ENCODE measurements at regions not wholly inside any gene's neighbourhood (a gene's known extent, or its start where the extent isn't known, plus 50 kb on each side); places are given as distances from the start of the nearest gene placed in this dataset.

DNA sequence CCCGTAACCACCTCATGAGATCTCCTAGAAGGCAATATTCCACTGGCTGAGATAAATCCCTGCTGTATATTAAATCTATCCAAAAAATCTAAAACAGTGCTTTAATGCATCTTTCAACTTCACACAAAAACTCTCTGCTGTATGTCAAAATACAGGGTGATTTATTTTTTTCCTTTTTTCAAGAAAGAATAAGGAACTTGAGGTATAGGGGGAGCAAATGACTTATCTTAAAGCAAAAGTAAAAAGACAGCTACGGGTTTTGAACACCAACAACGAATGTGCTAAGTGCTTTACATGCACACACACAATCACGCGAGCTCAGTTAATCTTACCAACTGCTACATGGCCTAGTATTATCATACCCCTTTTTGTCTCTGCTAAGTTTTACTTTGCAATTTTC, 168.9 kb upstream of the PHF14 start (continued):
- TF ChIP-seq, protein P1, sequence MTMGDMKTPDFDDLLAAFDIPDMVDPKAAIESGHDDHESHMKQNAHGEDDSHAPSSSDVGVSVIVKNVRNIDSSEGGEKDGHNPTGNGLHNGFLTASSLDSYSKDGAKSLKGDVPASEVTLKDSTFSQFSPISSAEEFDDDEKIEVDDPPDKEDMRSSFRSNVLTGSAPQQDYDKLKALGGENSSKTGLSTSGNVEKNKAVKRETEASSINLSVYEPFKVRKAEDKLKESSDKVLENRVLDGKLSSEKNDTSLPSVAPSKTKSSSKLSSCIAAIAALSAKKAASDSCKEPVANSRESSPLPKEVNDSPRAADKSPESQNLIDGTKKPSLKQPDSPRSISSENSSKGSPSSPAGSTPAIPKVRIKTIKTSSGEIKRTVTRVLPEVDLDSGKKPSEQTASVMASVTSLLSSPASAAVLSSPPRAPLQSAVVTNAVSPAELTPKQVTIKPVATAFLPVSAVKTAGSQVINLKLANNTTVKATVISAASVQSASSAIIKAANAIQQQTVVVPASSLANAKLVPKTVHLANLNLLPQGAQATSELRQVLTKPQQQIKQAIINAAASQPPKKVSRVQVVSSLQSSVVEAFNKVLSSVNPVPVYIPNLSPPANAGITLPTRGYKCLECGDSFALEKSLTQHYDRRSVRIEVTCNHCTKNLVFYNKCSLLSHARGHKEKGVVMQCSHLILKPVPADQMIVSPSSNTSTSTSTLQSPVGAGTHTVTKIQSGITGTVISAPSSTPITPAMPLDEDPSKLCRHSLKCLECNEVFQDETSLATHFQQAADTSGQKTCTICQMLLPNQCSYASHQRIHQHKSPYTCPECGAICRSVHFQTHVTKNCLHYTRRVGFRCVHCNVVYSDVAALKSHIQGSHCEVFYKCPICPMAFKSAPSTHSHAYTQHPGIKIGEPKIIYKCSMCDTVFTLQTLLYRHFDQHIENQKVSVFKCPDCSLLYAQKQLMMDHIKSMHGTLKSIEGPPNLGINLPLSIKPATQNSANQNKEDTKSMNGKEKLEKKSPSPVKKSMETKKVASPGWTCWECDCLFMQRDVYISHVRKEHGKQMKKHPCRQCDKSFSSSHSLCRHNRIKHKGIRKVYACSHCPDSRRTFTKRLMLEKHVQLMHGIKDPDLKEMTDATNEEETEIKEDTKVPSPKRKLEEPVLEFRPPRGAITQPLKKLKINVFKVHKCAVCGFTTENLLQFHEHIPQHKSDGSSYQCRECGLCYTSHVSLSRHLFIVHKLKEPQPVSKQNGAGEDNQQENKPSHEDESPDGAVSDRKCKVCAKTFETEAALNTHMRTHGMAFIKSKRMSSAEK (CRISPR knock-in tag; IDR thresholded peaks at IDR 0.05; ENCODE audit: borderline replicate concordance): no peak

DNA sequence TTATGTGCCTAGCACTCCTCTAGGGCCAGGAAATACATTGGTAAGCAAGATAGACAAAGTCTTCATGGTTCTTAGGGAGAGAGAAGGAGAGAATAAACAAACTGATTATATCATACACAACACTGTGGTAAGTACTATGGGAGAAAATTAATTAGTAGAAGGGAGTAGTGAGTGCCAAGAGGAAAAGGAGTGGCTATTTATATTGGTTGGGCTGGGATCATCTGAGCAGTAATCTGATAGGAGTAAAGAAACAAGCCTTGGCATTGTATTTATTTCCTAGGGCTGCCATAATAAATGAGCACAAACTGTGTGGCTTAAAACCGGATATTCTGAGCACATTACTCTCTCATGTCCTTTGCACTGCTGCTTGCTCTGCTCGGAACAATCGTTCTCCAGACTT, 158.1 kb upstream of the PHF14 start:
- H3K36me3 Mint-ChIP-seq: peaks cover 18% of the 10 kb centered on the region
- no peak overlapping the region for H3K27ac Mint-ChIP-seq
- no peak for DNase-seq (ENCODE audit: low spot score)
- no peaks in the 10 kb centered on the region for H3K27me3 Mint-ChIP-seq (ENCODE audit: low read depth)
- H3K9me3 Mint-ChIP-seq: peaks cover 21% of the 10 kb centered on the region
- ChIA-PET POLR2A (no interaction called here), CTCF (no interaction called here)
- H3K4me3 Mint-ChIP-seq: no peak overlapping the region
- H3K4me1 Mint-ChIP-seq: 0 out of 2 replicates have a peak, but pooled peaks cover 2% of the 10 kb centered on the region
- ATAC-seq: no peak
- TF ChIP-seq MXD4 (CRISPR knock-in tag; IDR thresholded peaks at IDR 0.05; ENCODE audit: borderline replicate concordance): no peak
- TF ChIP-seq, protein P2, sequence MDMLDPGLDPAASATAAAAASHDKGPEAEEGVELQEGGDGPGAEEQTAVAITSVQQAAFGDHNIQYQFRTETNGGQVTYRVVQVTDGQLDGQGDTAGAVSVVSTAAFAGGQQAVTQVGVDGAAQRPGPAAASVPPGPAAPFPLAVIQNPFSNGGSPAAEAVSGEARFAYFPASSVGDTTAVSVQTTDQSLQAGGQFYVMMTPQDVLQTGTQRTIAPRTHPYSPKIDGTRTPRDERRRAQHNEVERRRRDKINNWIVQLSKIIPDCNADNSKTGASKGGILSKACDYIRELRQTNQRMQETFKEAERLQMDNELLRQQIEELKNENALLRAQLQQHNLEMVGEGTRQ (CRISPR knock-in tag; IDR thresholded peaks at IDR 0.05): no peak
- TF ChIP-seq, protein P3, sequence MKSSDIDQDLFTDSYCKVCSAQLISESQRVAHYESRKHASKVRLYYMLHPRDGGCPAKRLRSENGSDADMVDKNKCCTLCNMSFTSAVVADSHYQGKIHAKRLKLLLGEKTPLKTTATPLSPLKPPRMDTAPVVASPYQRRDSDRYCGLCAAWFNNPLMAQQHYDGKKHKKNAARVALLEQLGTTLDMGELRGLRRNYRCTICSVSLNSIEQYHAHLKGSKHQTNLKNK (CRISPR knock-in tag; IDR thresholded peaks at IDR 0.05): no peak

DNA sequence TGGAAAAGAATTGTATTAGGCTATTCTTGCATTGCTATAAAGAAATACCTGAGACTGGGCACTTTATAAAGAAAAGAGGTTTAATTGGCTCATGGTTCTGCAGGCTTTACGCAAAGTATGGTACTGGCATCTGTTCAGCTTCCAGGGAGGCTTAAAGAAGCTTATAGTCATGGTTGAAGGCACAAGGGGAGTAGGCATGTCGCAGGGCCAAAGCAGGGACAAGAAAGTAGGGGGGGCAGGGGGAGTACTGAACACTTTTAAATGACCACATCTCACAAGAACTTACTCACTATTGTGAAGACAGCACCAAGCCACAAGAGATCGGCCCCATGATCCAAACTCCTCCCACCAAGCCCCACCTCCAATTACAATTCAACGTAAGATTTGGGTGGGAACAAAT, 152.5 kb upstream of the PHF14 start:
- ChIA-PET POLR2A (interaction anchor here (0.6 kb wide), 1 partner anchor 23 kb away, joined by 3 read pairs; no protein-coding TSS in a partner anchor), CTCF (no interaction called here)
- Mint-ChIP-seq H3K27me3 (ENCODE audit: low read depth) (no peaks in the 10 kb centered on the region), H3K4me3 (no peak overlapping the region), H3K36me3 (no peaks in the 10 kb centered on the region), H3K4me1 (no peaks in the 10 kb centered on the region), H3K27ac (no peak overlapping the region), H3K9me3 (no peaks in the 10 kb centered on the region)
- DNase-seq (ENCODE audit: low spot score): no peak
- no peak for ATAC-seq
- TF ChIP-seq, protein P4, sequence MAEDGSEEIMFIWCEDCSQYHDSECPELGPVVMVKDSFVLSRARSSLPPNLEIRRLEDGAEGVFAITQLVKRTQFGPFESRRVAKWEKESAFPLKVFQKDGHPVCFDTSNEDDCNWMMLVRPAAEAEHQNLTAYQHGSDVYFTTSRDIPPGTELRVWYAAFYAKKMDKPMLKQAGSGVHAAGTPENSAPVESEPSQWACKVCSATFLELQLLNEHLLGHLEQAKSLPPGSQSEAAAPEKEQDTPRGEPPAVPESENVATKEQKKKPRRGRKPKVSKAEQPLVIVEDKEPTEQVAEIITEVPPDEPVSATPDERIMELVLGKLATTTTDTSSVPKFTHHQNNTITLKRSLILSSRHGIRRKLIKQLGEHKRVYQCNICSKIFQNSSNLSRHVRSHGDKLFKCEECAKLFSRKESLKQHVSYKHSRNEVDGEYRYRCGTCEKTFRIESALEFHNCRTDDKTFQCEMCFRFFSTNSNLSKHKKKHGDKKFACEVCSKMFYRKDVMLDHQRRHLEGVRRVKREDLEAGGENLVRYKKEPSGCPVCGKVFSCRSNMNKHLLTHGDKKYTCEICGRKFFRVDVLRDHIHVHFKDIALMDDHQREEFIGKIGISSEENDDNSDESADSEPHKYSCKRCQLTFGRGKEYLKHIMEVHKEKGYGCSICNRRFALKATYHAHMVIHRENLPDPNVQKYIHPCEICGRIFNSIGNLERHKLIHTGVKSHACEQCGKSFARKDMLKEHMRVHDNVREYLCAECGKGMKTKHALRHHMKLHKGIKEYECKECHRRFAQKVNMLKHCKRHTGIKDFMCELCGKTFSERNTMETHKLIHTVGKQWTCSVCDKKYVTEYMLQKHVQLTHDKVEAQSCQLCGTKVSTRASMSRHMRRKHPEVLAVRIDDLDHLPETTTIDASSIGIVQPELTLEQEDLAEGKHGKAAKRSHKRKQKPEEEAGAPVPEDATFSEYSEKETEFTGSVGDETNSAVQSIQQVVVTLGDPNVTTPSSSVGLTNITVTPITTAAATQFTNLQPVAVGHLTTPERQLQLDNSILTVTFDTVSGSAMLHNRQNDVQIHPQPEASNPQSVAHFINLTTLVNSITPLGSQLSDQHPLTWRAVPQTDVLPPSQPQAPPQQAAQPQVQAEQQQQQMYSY (CRISPR knock-in tag; IDR thresholded peaks at IDR 0.05): no peak
- TF ChIP-seq ZNF138 (CRISPR knock-in tag; conservative IDR thresholded peaks at IDR 0.05) (no peak), GTF2I (CRISPR knock-in tag; conservative IDR thresholded peaks at IDR 0.05) (no peak), E2F4 (CRISPR knock-in tag; IDR thresholded peaks at IDR 0.05; ENCODE audit: borderline replicate concordance, low read depth) (no peak), TP53 (CRISPR knock-in tag; IDR thresholded peaks at IDR 0.05) (no peak), ATF2 (CRISPR knock-in tag; IDR thresholded peaks at IDR 0.05; ENCODE audit: borderline replicate concordance, low read depth) (no peak)
- TF ChIP-seq, protein P5, sequence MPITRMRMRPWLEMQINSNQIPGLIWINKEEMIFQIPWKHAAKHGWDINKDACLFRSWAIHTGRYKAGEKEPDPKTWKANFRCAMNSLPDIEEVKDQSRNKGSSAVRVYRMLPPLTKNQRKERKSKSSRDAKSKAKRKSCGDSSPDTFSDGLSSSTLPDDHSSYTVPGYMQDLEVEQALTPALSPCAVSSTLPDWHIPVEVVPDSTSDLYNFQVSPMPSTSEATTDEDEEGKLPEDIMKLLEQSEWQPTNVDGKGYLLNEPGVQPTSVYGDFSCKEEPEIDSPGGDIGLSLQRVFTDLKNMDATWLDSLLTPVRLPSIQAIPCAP (CRISPR knock-in tag; IDR thresholded peaks at IDR 0.05): no peak
- TF ChIP-seq, protein P2 (CRISPR knock-in tag; IDR thresholded peaks at IDR 0.05): no peak
- TF ChIP-seq, protein P1 (CRISPR knock-in tag; IDR thresholded peaks at IDR 0.05; ENCODE audit: borderline replicate concordance): no peak

Data from WTC11 (cell line).